IgD-negative memory B cell (primary cell): ENCODE measurements at regions not wholly inside any gene's neighbourhood (a gene's known extent, or its start where the extent isn't known, plus 50 kb on each side); places are given as distances from the start of the nearest gene placed in this dataset.
A peak's percentile ranks its signal among the peaks of the same experiment; 100 is the strongest.
"Not testable (repeated sequence)": the region's sequence is repeated elsewhere in the genome, so short reads cannot be mapped to it uniquely, and the experiment has no call there.

Source experiments
- H3K27ac Mint-ChIP-seq, 3 donors: one replicate each; pipeline ENCODE4 v1.8.0; 2020 to 2022; ENCODE audit warnings: mild to moderate bottlenecking in 3 of 3, mixed read lengths in 3 of 3, moderate library complexity in 1 of 3
- H3K27me3 Mint-ChIP-seq: one replicate; pipeline ENCODE4 v1.8.0; 2021; ENCODE audit warnings: mixed read lengths
- H3K36me3 Mint-ChIP-seq: one replicate; pipeline ENCODE4 v1.8.0; 2020; ENCODE audit warnings: mild to moderate bottlenecking, mixed read lengths
- H3K4me1 Mint-ChIP-seq, 3 donors: one replicate each; pipeline ENCODE4 v1.8.0; 2020 to 2022; ENCODE audit warnings: mixed read lengths in 3 of 3, mild to moderate bottlenecking in 1 of 3
- H3K4me3 Mint-ChIP-seq, 4 donors: one replicate each; pipeline ENCODE4 v1.8.0; 2020 to 2022; ENCODE audit warnings: mild to moderate bottlenecking in 4 of 4, mixed read lengths in 4 of 4, moderate library complexity in 3 of 4
- H3K9me3 Mint-ChIP-seq, 3 donors: one replicate each; pipeline ENCODE4 v1.8.0; 2020 to 2021; ENCODE audit warnings: mixed read lengths in 3 of 3, mild to moderate bottlenecking in 1 of 3

DNA sequence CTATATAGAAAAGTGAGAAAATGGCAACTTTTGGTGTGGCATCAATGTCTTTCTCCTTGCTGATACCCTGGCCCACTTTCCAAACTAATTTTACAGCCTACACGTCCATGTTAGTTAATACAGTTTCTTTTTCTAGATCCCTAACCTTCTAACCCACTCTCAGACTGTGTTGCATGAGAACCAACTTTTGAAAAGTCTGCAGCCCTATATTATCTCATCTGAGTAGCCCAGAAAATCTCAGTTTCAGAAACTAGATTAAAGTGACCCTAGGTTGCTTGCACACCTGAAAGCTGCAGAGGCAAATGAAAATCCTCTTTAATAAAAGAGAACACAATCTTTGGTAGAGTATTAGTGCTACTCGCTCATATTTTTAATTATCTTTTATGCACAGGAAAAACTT lies 371.6 kb upstream of the EMCN start:
- peaks cover 2% of the 10 kb centered on the region for H3K27me3 Mint-ChIP-seq
- H3K9me3 Mint-ChIP-seq = peaks cover 12 to 34% (median 14%) of the 10 kb centered on the region in 3 donors

DNA sequence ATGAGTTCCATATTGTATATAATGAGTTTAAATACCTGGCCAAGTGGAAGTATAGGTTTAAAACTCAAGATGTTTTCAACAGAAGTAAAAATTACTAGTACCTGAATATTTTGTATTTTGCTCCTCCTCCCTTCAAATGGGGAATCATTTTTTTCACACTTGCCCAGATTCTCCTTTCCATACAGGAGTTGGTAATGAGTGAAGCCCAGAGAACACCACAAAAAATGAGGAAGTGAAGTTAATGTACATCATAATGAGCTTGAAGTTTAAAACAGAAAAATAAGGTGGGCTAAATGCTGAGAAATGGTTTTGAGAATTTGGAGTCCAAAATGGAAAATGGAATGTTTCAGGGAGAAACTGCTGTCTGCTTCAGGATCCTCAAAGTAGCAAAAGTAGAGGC lies 364.8 kb upstream of the EMCN start:
- no peak overlapping the region for H3K27ac Mint-ChIP-seq
- H3K4me1 Mint-ChIP-seq = no peaks in the 10 kb centered on the region
- H3K9me3 Mint-ChIP-seq = peaks cover 2 to 19% (median 10%) of the 10 kb centered on the region in 3 donors
- peaks cover 2% of the 10 kb centered on the region for H3K27me3 Mint-ChIP-seq
- peaks cover 3% of the 10 kb centered on the region for H3K36me3 Mint-ChIP-seq
- no peak overlapping the region for H3K4me3 Mint-ChIP-seq

More for the DNA sequence above, 371.6 kb upstream of the EMCN start:
- Mint-ChIP-seq H3K27ac (no peak overlapping the region), H3K36me3 (peaks cover 2% of the 10 kb centered on the region), H3K4me1 (no peaks in the 10 kb centered on the region), H3K4me3 (no peak overlapping the region)

- H3K27ac Mint-ChIP-seq = no peak overlapping the region
- no peaks in the 10 kb centered on the region for H3K4me1 Mint-ChIP-seq
- peaks cover 2% of the 10 kb centered on the region for H3K27me3 Mint-ChIP-seq
- H3K36me3 Mint-ChIP-seq = peaks cover 3% of the 10 kb centered on the region
- peaks cover 0 to 9% (median 5%) of the 10 kb centered on the region in 3 donors for H3K9me3 Mint-ChIP-seq
- no peak overlapping the region for H3K4me3 Mint-ChIP-seq
Measured at GRCh38 chr4:100881283-100881682, 363.5 kb upstream of the EMCN start.

GRCh38 chr4:100880011-100880410 lies 362.2 kb upstream of the EMCN start:
- H3K9me3 Mint-ChIP-seq = no peaks in the 10 kb centered on the region
- no peaks in the 10 kb centered on the region for H3K4me1 Mint-ChIP-seq
- no peak overlapping the region for H3K27ac Mint-ChIP-seq

GRCh38 chr4:100879471-100879870 lies 361.6 kb upstream of the EMCN start:
- peaks cover 1% of the 10 kb centered on the region for H3K36me3 Mint-ChIP-seq
- no peak overlapping the region for H3K4me3 Mint-ChIP-seq
- no peaks in the 10 kb centered on the region for H3K9me3 Mint-ChIP-seq
- H3K4me1 Mint-ChIP-seq = no peaks in the 10 kb centered on the region
- no peaks in the 10 kb centered on the region for H3K27me3 Mint-ChIP-seq
- no peak overlapping the region for H3K27ac Mint-ChIP-seq

More at GRCh38 chr4:100880011-100880410, 362.2 kb upstream of the EMCN start:
- peaks cover 3% of the 10 kb centered on the region for H3K36me3 Mint-ChIP-seq
- H3K4me3 Mint-ChIP-seq = no peak overlapping the region
- no peaks in the 10 kb centered on the region for H3K27me3 Mint-ChIP-seq

- Mint-ChIP-seq H3K4me3 (no peak overlapping the region), H3K4me1 (no peaks in the 10 kb centered on the region), H3K9me3 (no peaks in the 10 kb centered on the region), H3K27ac (no peak overlapping the region), H3K27me3 (peaks cover 3% of the 10 kb centered on the region), H3K36me3 (no peaks in the 10 kb centered on the region)
Measured at GRCh38 chr4:100876546-100876945, 358.7 kb upstream of the EMCN start.

DNA sequence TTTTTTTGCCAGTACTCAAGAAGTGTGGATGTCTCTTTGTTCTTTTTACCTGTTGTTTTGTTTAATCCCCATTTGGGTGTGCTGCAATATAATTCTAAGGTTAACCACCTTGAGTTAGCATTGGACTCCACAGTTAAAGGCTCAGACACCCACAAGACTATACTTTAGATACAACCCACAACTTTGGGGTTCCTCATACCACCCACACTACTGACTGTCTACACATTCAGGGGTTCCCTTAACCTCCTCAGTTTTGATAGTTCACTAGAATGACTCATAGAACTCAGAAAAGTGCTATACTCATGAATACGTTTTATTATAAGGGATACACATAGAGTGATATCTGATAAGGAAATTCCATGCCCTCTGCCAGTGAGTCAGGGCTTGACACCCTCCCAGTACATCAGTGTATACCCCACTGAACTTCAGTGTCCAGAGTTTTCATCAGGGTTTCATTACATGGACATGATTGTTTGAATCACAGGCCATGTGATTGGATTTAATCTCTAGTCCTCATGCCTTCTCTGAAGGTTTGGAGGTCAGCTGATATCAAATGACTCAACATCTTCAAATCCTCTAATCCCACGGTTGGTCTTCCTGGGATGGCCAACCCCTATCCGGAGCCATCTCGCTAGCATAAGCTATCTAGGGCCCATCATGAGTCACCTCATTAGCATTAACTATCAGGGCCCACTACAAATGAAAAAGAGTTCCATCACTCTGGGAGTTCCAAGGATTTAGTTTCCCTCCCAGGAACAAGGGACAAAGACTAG lies 357.7 kb upstream of the EMCN start:
- Mint-ChIP-seq H3K27ac (no peak overlapping the region), H3K4me3 (no peak overlapping the region), H3K9me3 (peaks cover 0 to 1% (median 0%) of the 10 kb centered on the region in 3 donors), H3K36me3 (no peaks in the 10 kb centered on the region), H3K4me1 (no peaks in the 10 kb centered on the region), H3K27me3 (peaks cover 3% of the 10 kb centered on the region)

- Mint-ChIP-seq H3K4me1 (no peaks in the 10 kb centered on the region), H3K27ac (no peak overlapping the region), H3K9me3 (peaks cover 0 to 2% (median 0%) of the 10 kb centered on the region in 3 donors), H3K27me3 (peaks cover 5% of the 10 kb centered on the region), H3K36me3 (no peaks in the 10 kb centered on the region), H3K4me3 (no peak overlapping the region)
Measured at GRCh38 chr4:100872811-100873210, 355.0 kb upstream of the EMCN start.

DNA sequence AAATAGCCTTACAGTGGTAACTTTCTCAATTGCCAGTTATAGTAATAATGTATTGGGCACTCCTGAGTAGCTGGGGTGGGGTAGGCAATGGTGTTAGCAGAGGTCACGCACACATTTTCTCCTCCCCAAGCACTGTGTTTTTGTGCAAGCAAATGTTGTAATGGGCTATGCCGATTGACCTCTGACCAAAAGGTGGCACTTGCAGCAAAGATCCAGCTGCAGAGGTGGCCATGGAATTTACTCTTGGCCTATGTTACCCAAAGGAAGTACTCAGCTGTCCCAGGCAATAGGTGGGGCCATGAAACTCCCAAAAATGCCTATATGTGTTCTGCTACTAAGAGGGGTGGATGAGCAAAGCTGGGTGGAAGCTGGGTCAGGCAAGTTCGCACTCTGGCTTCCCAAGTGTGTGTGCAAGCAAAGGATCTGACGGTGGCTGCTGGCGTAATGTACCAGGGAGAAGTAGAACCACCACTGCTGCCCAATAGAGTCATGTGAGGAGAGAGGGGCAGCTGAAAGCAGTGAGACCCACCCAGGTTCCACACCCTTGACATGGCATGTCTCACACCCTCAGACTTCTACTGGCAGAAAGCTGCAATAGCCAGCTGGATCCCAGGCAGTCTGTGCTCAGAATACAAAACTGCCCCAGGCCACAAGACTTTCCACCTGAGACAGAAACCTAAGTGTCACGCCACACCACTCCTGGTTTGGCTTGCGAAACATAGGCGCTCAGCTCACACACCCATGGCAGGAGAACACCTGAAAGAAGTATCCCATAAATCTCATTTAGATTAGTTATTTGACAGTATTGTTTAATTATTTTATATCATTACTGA lies 353.3 kb upstream of the EMCN start:
- Mint-ChIP-seq H3K4me1 (no peaks in the 10 kb centered on the region), H3K9me3 (peaks cover 0 to 8% (median 0%) of the 10 kb centered on the region in 3 donors), H3K4me3 (no peak overlapping the region), H3K27ac (no peak overlapping the region), H3K27me3 (peaks cover 5% of the 10 kb centered on the region), H3K36me3 (peaks cover 3% of the 10 kb centered on the region)

GRCh38 chr4:100869276-100869675 lies 351.5 kb upstream of the EMCN start:
- Mint-ChIP-seq H3K27me3 (peaks cover 5% of the 10 kb centered on the region), H3K4me3 (no peak overlapping the region), H3K36me3 (peaks cover 3% of the 10 kb centered on the region), H3K4me1 (no peaks in the 10 kb centered on the region), H3K27ac (no peak overlapping the region), H3K9me3 (peaks cover 0 to 14% (median 0%) of the 10 kb centered on the region in 3 donors)

GRCh38 chr4:100868281-100868680 lies 350.5 kb upstream of the EMCN start:
- not testable (repeated sequence) for H3K27ac Mint-ChIP-seq, H3K4me1 Mint-ChIP-seq, H3K27me3 Mint-ChIP-seq, H3K4me3 Mint-ChIP-seq, H3K36me3 Mint-ChIP-seq
- peaks cover 0 to 17% (median 0%) of the 10 kb centered on the region in 3 donors for H3K9me3 Mint-ChIP-seq

DNA sequence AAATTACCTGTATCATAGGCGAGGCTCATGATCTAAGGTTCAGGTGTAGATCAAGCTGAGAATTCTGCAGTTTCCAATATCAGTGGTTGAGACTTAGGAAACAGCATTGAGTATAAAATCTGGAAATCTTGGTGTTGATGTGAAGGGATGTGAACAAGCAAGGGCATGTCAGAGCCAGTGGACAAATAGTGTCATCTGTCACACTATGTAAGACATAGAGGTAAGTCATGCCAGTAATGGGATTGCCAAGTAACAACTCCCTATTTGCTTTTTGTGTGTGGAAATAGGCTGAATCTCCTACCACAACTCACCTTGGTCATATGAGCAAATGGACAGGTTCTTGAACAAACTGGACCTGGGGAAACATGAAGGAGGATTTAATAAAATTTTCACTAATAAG lies 334.5 kb upstream of the EMCN start:
- no peaks in the 10 kb centered on the region for H3K9me3 Mint-ChIP-seq
- H3K4me3 Mint-ChIP-seq = no peak overlapping the region
- H3K27me3 Mint-ChIP-seq = no peaks in the 10 kb centered on the region
- no peaks in the 10 kb centered on the region for H3K36me3 Mint-ChIP-seq
- no peaks in the 10 kb centered on the region for H3K4me1 Mint-ChIP-seq
- no peak overlapping the region for H3K27ac Mint-ChIP-seq

- Mint-ChIP-seq H3K36me3 (no peaks in the 10 kb centered on the region), H3K27me3 (no peaks in the 10 kb centered on the region), H3K9me3 (no peaks in the 10 kb centered on the region), H3K27ac (no peak overlapping the region), H3K4me1 (no peaks in the 10 kb centered on the region), H3K4me3 (no peak overlapping the region)
Measured at GRCh38 chr4:100849319-100849718, 331.5 kb upstream of the EMCN start.

GRCh38 chr4:100848841-100849240 lies 331.0 kb upstream of the EMCN start:
- no peak overlapping the region for H3K4me3 Mint-ChIP-seq
- no peaks in the 10 kb centered on the region for H3K36me3 Mint-ChIP-seq
- H3K27ac Mint-ChIP-seq = no peak overlapping the region
- no peaks in the 10 kb centered on the region for H3K27me3 Mint-ChIP-seq
- no peaks in the 10 kb centered on the region for H3K4me1 Mint-ChIP-seq
- no peaks in the 10 kb centered on the region for H3K9me3 Mint-ChIP-seq

- no peak overlapping the region for H3K4me3 Mint-ChIP-seq
- no peaks in the 10 kb centered on the region for H3K36me3 Mint-ChIP-seq
- peak overlapping the region in 1 of 3 donors; percentile 31 for H3K27ac Mint-ChIP-seq
- H3K4me1 Mint-ChIP-seq = no peaks in the 10 kb centered on the region
- H3K27me3 Mint-ChIP-seq = peaks cover 2% of the 10 kb centered on the region
- H3K9me3 Mint-ChIP-seq = peaks cover 0 to 3% (median 0%) of the 10 kb centered on the region in 3 donors
Measured at GRCh38 chr4:100843910-100844309, 326.1 kb upstream of the EMCN start.
